ENCODE measurements at regions not wholly inside any gene's neighbourhood (a gene's known extent, or its start where the extent isn't known, plus 50 kb on each side); places are given as distances from the start of the nearest gene placed in this dataset.
"Not testable (repeated sequence)": the region's sequence is repeated elsewhere in the genome, so short reads cannot be mapped to it uniquely, and the experiment has no call there.

GRCh38 chr2:142395291-142395690, 264.5 kb upstream of the LRP1B start:
- FAIRE-seq (no peak), DNase-seq (ENCODE audit: low spot score) (no peak)

- DNase-seq (ENCODE audit: low spot score) (no peak), FAIRE-seq (no peak)
Observed at GRCh38 chr2:142380372-142380771, 249.6 kb upstream of the LRP1B start.

GRCh38 chr2:142362069-142362468, 231.3 kb upstream of the LRP1B start:
- not testable (repeated sequence) for DNase-seq (ENCODE audit: low spot score); FAIRE-seq

GRCh38 chr2:142347751-142348150, 216.9 kb upstream of the LRP1B start:
- DNase-seq (ENCODE audit: low spot score): no peak
- FAIRE-seq: no peak

- DNase-seq (ENCODE audit: low spot score): no peak
- FAIRE-seq: no peak
Observed at GRCh38 chr2:142339261-142339660, 208.4 kb upstream of the LRP1B start.

GRCh38 chr2:142332196-142332595, 201.4 kb upstream of the LRP1B start:
- FAIRE-seq (no peak), DNase-seq (ENCODE audit: low spot score) (no peak)

GRCh38 chr2:142330458-142330857, 199.6 kb upstream of the LRP1B start:
- FAIRE-seq (no peak), DNase-seq (ENCODE audit: low spot score) (no peak)

GRCh38 chr2:142325870-142326269, 195.1 kb upstream of the LRP1B start:
- FAIRE-seq: no peak

GRCh38 chr2:142323206-142323605, 192.4 kb upstream of the LRP1B start:
- FAIRE-seq (no peak), DNase-seq (ENCODE audit: low spot score) (no peak)

More at GRCh38 chr2:142325870-142326269, 195.1 kb upstream of the LRP1B start:
- DNase-seq (ENCODE audit: low spot score): no peak

- DNase-seq (ENCODE audit: low spot score) (no peak), FAIRE-seq (no peak)
Observed at GRCh38 chr2:142321706-142322280, 191.0 kb upstream of the LRP1B start.

GRCh38 chr2:142320067-142320466, 189.3 kb upstream of the LRP1B start:
- no peak for DNase-seq (ENCODE audit: low spot score)
- no peak for FAIRE-seq

GRCh38 chr2:142316049-142316448, 185.2 kb upstream of the LRP1B start:
- no peak for FAIRE-seq
- DNase-seq (ENCODE audit: low spot score): no peak

GRCh38 chr2:142315346-142315745, 184.5 kb upstream of the LRP1B start:
- DNase-seq (ENCODE audit: low spot score) (no peak), FAIRE-seq (no peak)

GRCh38 chr2:142314164-142314563, 183.3 kb upstream of the LRP1B start:
- no peak for DNase-seq (ENCODE audit: low spot score)
- FAIRE-seq: no peak

- no peak for DNase-seq (ENCODE audit: low spot score)
- no peak for FAIRE-seq
Observed at GRCh38 chr2:142310530-142310929, 179.7 kb upstream of the LRP1B start.

- no peak for DNase-seq (ENCODE audit: low spot score)
- FAIRE-seq: no peak
Observed at GRCh38 chr2:142308744-142309143, 177.9 kb upstream of the LRP1B start.

- FAIRE-seq: no peak
- no peak for DNase-seq (ENCODE audit: low spot score)
Observed at GRCh38 chr2:142307616-142308115, 176.8 kb upstream of the LRP1B start.

- DNase-seq (ENCODE audit: low spot score) (no peak), FAIRE-seq (no peak)
Observed at GRCh38 chr2:142307086-142307485, 176.3 kb upstream of the LRP1B start.

GRCh38 chr2:142306131-142306530, 175.3 kb upstream of the LRP1B start:
- no peak for FAIRE-seq
- DNase-seq (ENCODE audit: low spot score): no peak

GRCh38 chr2:142300517-142300916, 169.7 kb upstream of the LRP1B start:
- DNase-seq (ENCODE audit: low spot score) (no peak), FAIRE-seq (no peak)

GRCh38 chr2:142299021-142299420, 168.2 kb upstream of the LRP1B start:
- FAIRE-seq (no peak), DNase-seq (ENCODE audit: low spot score) (no peak)

- DNase-seq (ENCODE audit: low spot score) (no peak), FAIRE-seq (no peak)
Observed at GRCh38 chr2:142294225-142294624, 163.4 kb upstream of the LRP1B start.

GRCh38 chr2:142291969-142292368, 161.2 kb upstream of the LRP1B start:
- no peak for FAIRE-seq
- DNase-seq (ENCODE audit: low spot score): no peak

- DNase-seq (ENCODE audit: low spot score): no peak
- no peak for FAIRE-seq
Observed at GRCh38 chr2:142290931-142291330, 160.1 kb upstream of the LRP1B start.
